Lung (tissue), 11 donors: ENCODE measurements at regions not wholly inside any gene's neighbourhood (a gene's known extent, or its start where the extent isn't known, plus 50 kb on each side); places are given as distances from the start of the nearest gene placed in this dataset.
A peak's percentile ranks its signal among the peaks of the same experiment; 100 is the strongest.

ENCODE experiments used
- ATAC-seq: fragments of 200-7000 bp; cut with Tn5 transposase; one replicate; pipeline ENCODE4 v1.9.1; 2020; ENCODE audit warnings: moderate number of reproducible peaks; ENCODE audit not compliant: insufficient read depth, low FRiP score
- DNase-seq, 3 donors: peaks; one replicate each; pipeline ENCODE4 v3.0.0-alpha.2; 2013 to 2017
- H3K27ac ChIP-seq, 2 donors: one replicate each; pipeline ENCODE4 v1.5.1; 2013; ENCODE audit warnings: mild to moderate bottlenecking in 2 of 2, moderate library complexity in 2 of 2, control low read depth in 1 of 2, inconsistent platforms in 1 of 2, low read depth in 1 of 2, low read length in 1 of 2
- H3K27me3 ChIP-seq, 3 donors: one replicate each; pipeline ENCODE4 v1.5.1; 2013; ENCODE audit warnings: low read length in 2 of 3; ENCODE audit not compliant: control insufficient read depth in 3 of 3, insufficient read depth in 3 of 3
- H3K36me3 ChIP-seq, 4 donors: one replicate each; pipeline ENCODE4 v1.5.1; 2013; ENCODE audit warnings: low read length in 4 of 4, mild to moderate bottlenecking in 1 of 4, moderate library complexity in 1 of 4; ENCODE audit not compliant: control insufficient read depth in 4 of 4, insufficient read depth in 4 of 4
- H3K4me1 ChIP-seq, 5 donors: one replicate each; pipeline ENCODE4 v1.5.1; 2013; ENCODE audit warnings: low read length in 5 of 5, mild to moderate bottlenecking in 2 of 5, moderate library complexity in 1 of 5; ENCODE audit not compliant: control insufficient read depth in 5 of 5, insufficient read depth in 5 of 5
- H3K4me3 ChIP-seq: one replicate; pipeline ENCODE4 v1.5.1; 2013; ENCODE audit warnings: mild to moderate bottlenecking, control low read depth, moderate library complexity
- H3K9ac ChIP-seq, 2 donors: one replicate each; pipeline ENCODE4 v1.5.1; 2013; ENCODE audit warnings: low read length in 2 of 2, control low read depth in 1 of 2; ENCODE audit not compliant: insufficient read depth in 1 of 2
- H3K9me3 ChIP-seq, 4 donors: one replicate each; pipeline ENCODE4 v1.5.1; 2013; ENCODE audit warnings: low read length in 3 of 4, mild to moderate bottlenecking in 1 of 4, moderate library complexity in 1 of 4; ENCODE audit not compliant: control insufficient read depth in 4 of 4, insufficient read depth in 3 of 4
- WGBS, 2 donors: extraction: QIAGEN DNeasy Blood & Tissue Kit; methylation state at CpG; one replicate each; pipeline ENCODE4 v1.1.7; 2013; 5-methylcytosine and 5-hydroxymethylcytosine counted together
- TF ChIP-seq, protein P1 (sequence below): IDR thresholded peaks from 2 replicates; pipeline ENCODE4 v1.5.1; 2012; ENCODE audit warnings: mild to moderate bottlenecking; ENCODE audit errors: control extremely low read depth, extremely low read depth
- donor health status: control.
- donor health status: control.
- donor health status: Bipolar disorder and iron deficiency.
- donor health status: healthy.
- donor health status: DM: yes; HTN: yes; CAD: no.

DNA sequence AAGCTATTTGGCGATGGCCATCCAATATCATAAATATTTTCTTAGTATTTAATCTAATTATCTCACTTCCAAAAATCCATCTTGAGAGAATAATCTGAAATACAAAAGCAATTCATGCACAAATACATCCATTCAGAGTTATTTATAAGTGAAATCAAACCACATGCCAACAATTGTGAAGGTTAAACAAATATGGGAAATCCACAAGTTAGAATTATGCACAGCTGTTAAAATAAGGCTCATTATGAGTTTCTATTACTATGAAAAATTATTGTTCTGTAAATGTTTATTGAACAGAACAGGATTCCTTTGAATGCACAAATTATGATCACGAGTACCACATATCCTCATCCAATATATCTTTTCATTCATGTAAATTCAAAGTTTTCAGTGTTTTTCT, 267.7 kb downstream of the PLOD2 start:
- Histone ChIP-seq H3K9me3 (no peaks in the 10 kb centered on the region), H3K4me1 (no peaks in the 10 kb centered on the region), H3K36me3 (no peaks in the 10 kb centered on the region), H3K27me3 (no peaks in the 10 kb centered on the region), H3K4me3 (no peak overlapping the region), H3K9ac (no peak overlapping the region), H3K27ac (no peak overlapping the region)
- ATAC-seq (no peak), DNase-seq (no peak)
- TF ChIP-seq, protein P1, sequence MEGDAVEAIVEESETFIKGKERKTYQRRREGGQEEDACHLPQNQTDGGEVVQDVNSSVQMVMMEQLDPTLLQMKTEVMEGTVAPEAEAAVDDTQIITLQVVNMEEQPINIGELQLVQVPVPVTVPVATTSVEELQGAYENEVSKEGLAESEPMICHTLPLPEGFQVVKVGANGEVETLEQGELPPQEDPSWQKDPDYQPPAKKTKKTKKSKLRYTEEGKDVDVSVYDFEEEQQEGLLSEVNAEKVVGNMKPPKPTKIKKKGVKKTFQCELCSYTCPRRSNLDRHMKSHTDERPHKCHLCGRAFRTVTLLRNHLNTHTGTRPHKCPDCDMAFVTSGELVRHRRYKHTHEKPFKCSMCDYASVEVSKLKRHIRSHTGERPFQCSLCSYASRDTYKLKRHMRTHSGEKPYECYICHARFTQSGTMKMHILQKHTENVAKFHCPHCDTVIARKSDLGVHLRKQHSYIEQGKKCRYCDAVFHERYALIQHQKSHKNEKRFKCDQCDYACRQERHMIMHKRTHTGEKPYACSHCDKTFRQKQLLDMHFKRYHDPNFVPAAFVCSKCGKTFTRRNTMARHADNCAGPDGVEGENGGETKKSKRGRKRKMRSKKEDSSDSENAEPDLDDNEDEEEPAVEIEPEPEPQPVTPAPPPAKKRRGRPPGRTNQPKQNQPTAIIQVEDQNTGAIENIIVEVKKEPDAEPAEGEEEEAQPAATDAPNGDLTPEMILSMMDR, result no peak
- 78 to 81% methylated on average over 2 of the region's 2 CpGs for WGBS, 2 donors

GRCh38 chr3:145898487-145898886, 262.5 kb downstream of the PLOD2 start:
- WGBS, 2 donors, result 69 to 77% methylated on average over 3 of the region's 3 CpGs

DNA sequence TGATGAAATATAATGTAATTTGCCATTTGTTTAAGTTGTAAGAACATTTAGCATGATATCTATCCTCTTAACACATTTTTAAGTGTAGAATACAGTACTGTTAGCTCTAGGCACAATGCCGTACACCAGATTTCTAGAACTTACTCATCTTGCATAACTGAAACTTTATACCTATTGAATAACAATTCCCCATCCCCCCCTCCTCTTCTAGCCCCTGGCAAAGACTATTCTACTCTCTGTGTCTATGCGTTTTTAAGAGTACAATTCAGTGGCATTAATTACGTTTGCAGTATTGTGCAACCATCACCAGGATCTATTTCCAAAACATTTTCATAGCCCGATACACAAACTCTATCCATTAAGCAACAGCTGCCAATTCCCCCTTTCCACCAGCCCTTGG, 261.7 kb downstream of the PLOD2 start:
- no peak overlapping the region for H3K4me3 ChIP-seq
- DNase-seq, result peak in 1 of 3 donors; percentile 14
- H3K27ac ChIP-seq, result no peak overlapping the region
- H3K4me1 ChIP-seq, result no peaks in the 10 kb centered on the region
- 66 to 79% methylated on average over 4 of the region's 4 CpGs for WGBS, 2 donors
- no peaks in the 10 kb centered on the region for H3K36me3 ChIP-seq
- TF ChIP-seq, protein P1, result no peak
- no peak overlapping the region for H3K9ac ChIP-seq
- H3K9me3 ChIP-seq, result no peaks in the 10 kb centered on the region
- no peaks in the 10 kb centered on the region for H3K27me3 ChIP-seq
- ATAC-seq, result no peak

More at GRCh38 chr3:145898487-145898886, 262.5 kb downstream of the PLOD2 start:
- Histone ChIP-seq H3K9ac (no peak overlapping the region), H3K27me3 (no peaks in the 10 kb centered on the region), H3K4me1 (no peaks in the 10 kb centered on the region), H3K9me3 (no peaks in the 10 kb centered on the region), H3K4me3 (no peak overlapping the region), H3K27ac (no peak overlapping the region), H3K36me3 (no peaks in the 10 kb centered on the region)
- ATAC-seq (no peak), DNase-seq (peak in 1 of 3 donors; percentile 10)
- TF ChIP-seq, protein P1, result no peak

DNA sequence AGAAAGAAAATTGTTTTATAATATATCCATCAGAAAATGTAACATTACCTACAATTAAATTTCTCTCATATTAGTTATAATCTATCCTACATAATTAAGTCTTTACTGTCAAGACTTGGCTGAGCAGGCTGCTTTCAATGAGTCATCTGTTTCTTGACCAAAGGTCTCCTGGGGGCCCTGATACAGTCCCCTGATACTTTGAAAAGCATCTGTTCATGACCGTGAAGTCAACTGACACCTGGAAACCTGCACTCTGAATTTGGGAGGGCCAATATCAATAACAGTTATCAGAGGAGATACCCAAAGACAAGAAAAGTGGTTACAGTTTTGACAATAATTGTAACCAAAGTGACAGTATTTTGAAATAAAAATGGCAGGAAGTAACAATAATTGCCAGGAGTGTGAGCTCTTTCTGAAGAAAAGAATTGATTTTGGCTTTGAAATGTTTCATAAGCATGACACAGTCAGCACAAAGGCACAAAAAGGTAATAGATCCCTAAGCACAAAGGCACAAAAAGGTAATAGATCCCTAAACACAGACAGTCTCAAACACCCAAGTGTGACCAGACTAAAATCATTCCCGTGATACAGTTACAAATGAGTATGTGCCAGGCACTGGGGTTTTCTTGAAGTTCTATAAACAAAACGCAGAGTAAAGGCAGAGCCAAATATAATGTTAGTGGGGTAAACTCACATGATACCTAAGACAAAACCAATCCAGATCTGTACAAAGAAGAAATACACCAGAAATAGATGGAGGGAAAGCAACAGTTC, 260.7 kb downstream of the PLOD2 start:
- ATAC-seq (no peak), DNase-seq (no peak)
- 88 to 90% methylated on average over 3 of the region's 3 CpGs for WGBS, 2 donors
- no peak overlapping the region for H3K9ac ChIP-seq
- TF ChIP-seq, protein P1, result no peak
- no peak overlapping the region for H3K27ac ChIP-seq
- H3K36me3 ChIP-seq, result no peaks in the 10 kb centered on the region
- no peak overlapping the region for H3K4me3 ChIP-seq
- H3K27me3 ChIP-seq, result no peaks in the 10 kb centered on the region
- H3K4me1 ChIP-seq, result no peaks in the 10 kb centered on the region
- no peaks in the 10 kb centered on the region for H3K9me3 ChIP-seq
